ENCODE measurements at regions not wholly inside any gene's neighbourhood (a gene's known extent, or its start where the extent isn't known, plus 50 kb on each side); places are given as distances from the start of the nearest gene placed in this dataset.

GRCh38 chr1:17877316-17877715, 122.2 kb downstream of the ACTL8 start:
- no peaks in the 10 kb centered on the region for H3K4me1 ChIP-seq
- no peak overlapping the region for H3K4me3 ChIP-seq
- no peaks in the 10 kb centered on the region for H3K27me3 ChIP-seq (ENCODE audit: low read depth)
- intact Hi-C loops (cut with DNase I), result no loop called here
- H3K27ac ChIP-seq, result no peak overlapping the region
- ATAC-seq, result no peak
- TF ChIP-seq, protein P1, sequence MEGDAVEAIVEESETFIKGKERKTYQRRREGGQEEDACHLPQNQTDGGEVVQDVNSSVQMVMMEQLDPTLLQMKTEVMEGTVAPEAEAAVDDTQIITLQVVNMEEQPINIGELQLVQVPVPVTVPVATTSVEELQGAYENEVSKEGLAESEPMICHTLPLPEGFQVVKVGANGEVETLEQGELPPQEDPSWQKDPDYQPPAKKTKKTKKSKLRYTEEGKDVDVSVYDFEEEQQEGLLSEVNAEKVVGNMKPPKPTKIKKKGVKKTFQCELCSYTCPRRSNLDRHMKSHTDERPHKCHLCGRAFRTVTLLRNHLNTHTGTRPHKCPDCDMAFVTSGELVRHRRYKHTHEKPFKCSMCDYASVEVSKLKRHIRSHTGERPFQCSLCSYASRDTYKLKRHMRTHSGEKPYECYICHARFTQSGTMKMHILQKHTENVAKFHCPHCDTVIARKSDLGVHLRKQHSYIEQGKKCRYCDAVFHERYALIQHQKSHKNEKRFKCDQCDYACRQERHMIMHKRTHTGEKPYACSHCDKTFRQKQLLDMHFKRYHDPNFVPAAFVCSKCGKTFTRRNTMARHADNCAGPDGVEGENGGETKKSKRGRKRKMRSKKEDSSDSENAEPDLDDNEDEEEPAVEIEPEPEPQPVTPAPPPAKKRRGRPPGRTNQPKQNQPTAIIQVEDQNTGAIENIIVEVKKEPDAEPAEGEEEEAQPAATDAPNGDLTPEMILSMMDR (IDR thresholded peaks at IDR 0.05), result no peak
- no peak for DNase-seq
- H3K36me3 ChIP-seq, result no peaks in the 10 kb centered on the region
- H3K9me3 ChIP-seq, result no peaks in the 10 kb centered on the region

GRCh38 chr1:17877896-17878295, 122.8 kb downstream of the ACTL8 start:
- Histone ChIP-seq H3K36me3 (no peaks in the 10 kb centered on the region), H3K27me3 (ENCODE audit: low read depth) (no peaks in the 10 kb centered on the region), H3K4me3 (no peak overlapping the region), H3K27ac (no peak overlapping the region), H3K9me3 (no peaks in the 10 kb centered on the region), H3K4me1 (no peaks in the 10 kb centered on the region)
- TF ChIP-seq, protein P1 (IDR thresholded peaks at IDR 0.05), result no peak
- no peak for ATAC-seq
- intact Hi-C loops (cut with DNase I), result no loop called here
- no peak for DNase-seq

DNA sequence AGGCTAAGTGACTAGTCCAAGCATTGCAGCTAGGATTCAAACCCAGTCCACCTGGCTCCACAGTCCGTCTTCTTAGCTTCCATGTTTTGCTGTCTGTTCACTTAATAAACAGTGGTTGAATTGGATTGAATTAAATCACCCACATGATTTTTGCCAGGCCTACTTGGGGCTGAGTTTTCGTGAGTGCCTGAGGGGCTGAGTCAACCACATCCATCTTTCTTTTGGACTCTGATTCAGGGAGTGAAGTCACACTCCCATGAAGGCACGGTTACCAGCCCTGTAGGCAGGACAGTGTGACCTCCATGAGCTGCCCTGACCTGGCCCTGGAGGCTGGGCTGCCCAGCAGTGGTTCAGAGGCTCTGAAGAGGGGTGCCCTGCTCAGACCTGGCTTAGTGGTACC, 123.7 kb downstream of the ACTL8 start:
- intact Hi-C loops (cut with DNase I), result no loop called here
- Histone ChIP-seq H3K4me3 (no peak overlapping the region), H3K27me3 (ENCODE audit: low read depth) (no peaks in the 10 kb centered on the region), H3K36me3 (no peaks in the 10 kb centered on the region), H3K27ac (no peak overlapping the region), H3K4me1 (no peaks in the 10 kb centered on the region), H3K9me3 (no peaks in the 10 kb centered on the region)
- DNase-seq, result no peak
- no peak for ATAC-seq
- TF ChIP-seq, protein P1 (IDR thresholded peaks at IDR 0.05), result no peak

- DNase-seq (no peak), ATAC-seq (no peak)
- Histone ChIP-seq H3K9me3 (no peaks in the 10 kb centered on the region), H3K27ac (no peak overlapping the region), H3K36me3 (no peaks in the 10 kb centered on the region), H3K27me3 (ENCODE audit: low read depth) (no peaks in the 10 kb centered on the region), H3K4me1 (no peaks in the 10 kb centered on the region), H3K4me3 (no peak overlapping the region)
- TF ChIP-seq, protein P1 (IDR thresholded peaks at IDR 0.05), result no peak
- intact Hi-C loops (cut with DNase I), result no loop called here
These were observed 125.3 kb downstream of the ACTL8 start for GRCh38 chr1:17880449-17880848.

DNA sequence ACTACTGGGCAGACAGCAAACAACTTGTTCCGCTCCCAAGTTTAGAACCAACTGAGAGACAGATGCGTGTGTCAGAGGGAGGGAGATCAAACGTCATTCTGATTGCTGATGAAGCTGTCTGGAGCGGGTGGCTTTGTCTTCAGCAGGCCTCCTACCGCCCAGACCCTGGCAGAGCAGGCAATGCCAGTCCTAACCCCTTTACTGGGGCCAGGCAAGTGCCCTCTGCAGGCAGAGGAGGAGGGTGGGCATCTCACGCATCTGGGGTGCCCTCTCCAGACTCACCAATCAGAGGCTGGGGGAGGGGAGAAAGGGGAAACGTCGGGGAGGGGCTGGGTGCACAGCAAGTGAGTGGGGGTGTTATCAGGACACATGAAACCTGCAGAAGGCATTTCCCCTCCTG, 126.6 kb downstream of the ACTL8 start:
- no peaks in the 10 kb centered on the region for H3K36me3 ChIP-seq
- no peak overlapping the region for H3K27ac ChIP-seq
- DNase-seq, result no peak
- ATAC-seq, result no peak
- H3K9me3 ChIP-seq, result no peaks in the 10 kb centered on the region
- TF ChIP-seq, protein P1 (IDR thresholded peaks at IDR 0.05), result no peak
- no peak overlapping the region for H3K4me3 ChIP-seq
- intact Hi-C loops (cut with DNase I), result no loop called here
- no peaks in the 10 kb centered on the region for H3K4me1 ChIP-seq
- peaks cover 7% of the 10 kb centered on the region for H3K27me3 ChIP-seq (ENCODE audit: low read depth)

GRCh38 chr1:17883136-17883535, 128.0 kb downstream of the ACTL8 start:
- Histone ChIP-seq H3K9me3 (no peaks in the 10 kb centered on the region), H3K36me3 (no peaks in the 10 kb centered on the region), H3K4me3 (no peak overlapping the region), H3K4me1 (no peaks in the 10 kb centered on the region), H3K27me3 (ENCODE audit: low read depth) (peaks cover 18% of the 10 kb centered on the region), H3K27ac (no peak overlapping the region)
- no peak for DNase-seq
- no peak for ATAC-seq
- TF ChIP-seq, protein P1 (IDR thresholded peaks at IDR 0.05), result no peak
- intact Hi-C loops (cut with DNase I), result no loop called here
